ENCODE measurements at regions not wholly inside any gene's neighbourhood (a gene's known extent, or its start where the extent isn't known, plus 50 kb on each side); places are given as distances from the start of the nearest gene placed in this dataset.

DNA sequence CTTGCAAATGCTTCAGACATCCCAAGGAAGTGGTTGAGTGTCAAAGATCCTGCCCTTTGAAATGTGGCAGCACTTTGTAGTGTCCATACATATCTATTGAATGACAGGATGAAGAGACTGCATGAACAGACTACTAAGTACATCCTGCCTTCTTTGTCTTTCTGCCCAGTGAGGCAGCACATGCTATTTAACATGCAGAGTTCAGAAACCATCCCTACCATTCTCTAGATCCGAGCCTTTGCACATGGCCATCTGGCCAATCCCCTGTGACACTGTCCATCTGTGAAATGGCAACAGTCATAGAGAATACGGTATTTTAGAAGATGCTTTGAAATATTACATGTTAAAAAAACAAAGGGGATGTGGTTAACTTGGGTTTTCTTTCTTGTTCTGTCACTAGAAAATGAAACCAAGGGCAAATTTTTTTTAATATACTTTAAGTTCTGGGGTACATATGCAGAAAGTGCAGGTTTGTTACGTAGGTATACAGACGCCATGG, 519.6 kb downstream of the NTRK3 start:
- peak in 1 of 2 donors; percentile 50 for DNase-seq (ENCODE audit: low read depth in 2 of 2)
- Histone ChIP-seq H3K4me2 (ENCODE audit: extremely low read depth, insufficient read depth, low read length) (no peak overlapping the region), H3K4me3 (replicated peaks in 1 of 4; ENCODE audit: control extremely low read depth in 1 of 4, insufficient read depth in 1 of 4, low read depth in 3 of 4, low read length in 4 of 4) (no peak overlapping the region), H3K4me1 (ENCODE audit: control insufficient read depth, extremely low read depth, insufficient read depth, low read length) (no peaks in the 10 kb centered on the region), H3K79me2 (ENCODE audit: control insufficient read depth, insufficient read depth, low read length) (no peaks in the 10 kb centered on the region), H4K20me1 (ENCODE audit: control insufficient read depth, extremely low read depth, insufficient read depth, low read length) (no peaks in the 10 kb centered on the region), H3K36me3 (ENCODE audit: control insufficient read depth, insufficient read depth, low read length) (no peaks in the 10 kb centered on the region), H2AFZ (ENCODE audit: low read length) (no peak overlapping the region), H3K27ac (ENCODE audit: insufficient read depth, low read length) (no peak overlapping the region), H3K9me3 (ENCODE audit: control insufficient read depth, insufficient read depth, low read depth, low read length) (no peaks in the 10 kb centered on the region), H3K27me3 (ENCODE audit: control insufficient read depth, insufficient read depth, low read length) (no peaks in the 10 kb centered on the region), H3K9ac (ENCODE audit: insufficient read depth, low read length) (no peak overlapping the region)
- no peak for TF ChIP-seq EZH2 (IDR thresholded peaks at IDR 0.05; ENCODE audit: low read length, missing control alignments)
- TF ChIP-seq, protein P1, sequence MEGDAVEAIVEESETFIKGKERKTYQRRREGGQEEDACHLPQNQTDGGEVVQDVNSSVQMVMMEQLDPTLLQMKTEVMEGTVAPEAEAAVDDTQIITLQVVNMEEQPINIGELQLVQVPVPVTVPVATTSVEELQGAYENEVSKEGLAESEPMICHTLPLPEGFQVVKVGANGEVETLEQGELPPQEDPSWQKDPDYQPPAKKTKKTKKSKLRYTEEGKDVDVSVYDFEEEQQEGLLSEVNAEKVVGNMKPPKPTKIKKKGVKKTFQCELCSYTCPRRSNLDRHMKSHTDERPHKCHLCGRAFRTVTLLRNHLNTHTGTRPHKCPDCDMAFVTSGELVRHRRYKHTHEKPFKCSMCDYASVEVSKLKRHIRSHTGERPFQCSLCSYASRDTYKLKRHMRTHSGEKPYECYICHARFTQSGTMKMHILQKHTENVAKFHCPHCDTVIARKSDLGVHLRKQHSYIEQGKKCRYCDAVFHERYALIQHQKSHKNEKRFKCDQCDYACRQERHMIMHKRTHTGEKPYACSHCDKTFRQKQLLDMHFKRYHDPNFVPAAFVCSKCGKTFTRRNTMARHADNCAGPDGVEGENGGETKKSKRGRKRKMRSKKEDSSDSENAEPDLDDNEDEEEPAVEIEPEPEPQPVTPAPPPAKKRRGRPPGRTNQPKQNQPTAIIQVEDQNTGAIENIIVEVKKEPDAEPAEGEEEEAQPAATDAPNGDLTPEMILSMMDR (conservative IDR thresholded peaks at IDR 0.05 in 1 of 2, IDR thresholded peaks at IDR 0.05 in 1 of 2; ENCODE audit: low read depth in 1 of 2, low read length in 2 of 2): no peak

DNA sequence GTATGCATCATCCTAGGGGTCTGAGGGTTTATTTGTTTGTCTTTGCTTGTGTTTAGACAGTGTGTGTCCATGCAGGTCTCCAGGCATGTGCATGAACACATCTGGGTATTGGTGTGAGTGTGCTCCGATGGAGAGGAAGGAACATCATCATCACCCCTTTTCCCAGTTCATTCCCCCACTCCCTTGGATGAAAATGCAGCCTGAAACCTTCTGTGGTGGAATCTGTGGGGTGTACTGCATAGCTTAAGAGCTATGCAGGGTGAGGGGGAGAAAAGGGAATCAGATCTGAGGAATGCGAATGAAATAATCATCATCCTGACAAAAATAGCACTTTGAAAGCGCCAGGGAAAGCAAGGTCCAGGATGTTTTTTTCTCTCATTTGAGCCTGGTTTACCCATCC, 520.1 kb downstream of the NTRK3 start:
- no peaks in the 10 kb centered on the region for H3K36me3 ChIP-seq (ENCODE audit: control insufficient read depth, insufficient read depth, low read length)
- no peaks in the 10 kb centered on the region for H3K9me3 ChIP-seq (ENCODE audit: control insufficient read depth, insufficient read depth, low read depth, low read length)
- H3K9ac ChIP-seq (ENCODE audit: insufficient read depth, low read length): no peak overlapping the region
- H2AFZ ChIP-seq (ENCODE audit: low read length): no peak overlapping the region
- H3K4me2 ChIP-seq (ENCODE audit: extremely low read depth, insufficient read depth, low read length): no peak overlapping the region
- no peak overlapping the region for H3K27ac ChIP-seq (ENCODE audit: insufficient read depth, low read length)
- no peaks in the 10 kb centered on the region for H3K79me2 ChIP-seq (ENCODE audit: control insufficient read depth, insufficient read depth, low read length)
- no peaks in the 10 kb centered on the region for H3K4me1 ChIP-seq (ENCODE audit: control insufficient read depth, extremely low read depth, insufficient read depth, low read length)
- no peak for TF ChIP-seq EZH2 (IDR thresholded peaks at IDR 0.05; ENCODE audit: low read length, missing control alignments)
- TF ChIP-seq, protein P1 (conservative IDR thresholded peaks at IDR 0.05 in 1 of 2, IDR thresholded peaks at IDR 0.05 in 1 of 2; ENCODE audit: low read depth in 1 of 2, low read length in 2 of 2): no peak
- no peaks in the 10 kb centered on the region for H4K20me1 ChIP-seq (ENCODE audit: control insufficient read depth, extremely low read depth, insufficient read depth, low read length)
- no peaks in the 10 kb centered on the region for H3K27me3 ChIP-seq (ENCODE audit: control insufficient read depth, insufficient read depth, low read length)
- no peak overlapping the region for H3K4me3 ChIP-seq (replicated peaks in 1 of 4; ENCODE audit: control extremely low read depth in 1 of 4, insufficient read depth in 1 of 4, low read depth in 3 of 4, low read length in 4 of 4)
- peak in 1 of 2 donors; percentile 90 for DNase-seq (ENCODE audit: low read depth in 2 of 2)

DNA sequence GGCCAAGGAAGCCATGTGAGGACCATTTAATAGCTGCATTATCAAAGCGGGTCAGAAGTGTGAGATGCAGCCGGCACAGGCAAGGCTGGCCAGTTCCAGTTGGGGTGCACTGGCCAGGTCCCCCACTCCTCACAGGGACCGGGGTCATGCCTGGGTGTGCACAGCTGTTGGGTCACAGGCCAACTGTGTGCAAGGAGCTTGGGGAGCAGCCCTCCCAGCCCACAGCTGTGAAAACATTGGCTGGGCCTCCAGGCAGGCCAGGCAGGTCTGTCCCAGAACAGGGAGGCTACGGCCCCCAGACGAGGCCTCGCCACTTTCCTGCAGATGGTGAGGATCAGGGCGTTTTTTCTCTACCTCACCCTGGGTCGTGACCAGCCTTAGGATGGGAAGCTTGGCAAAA, 521.0 kb downstream of the NTRK3 start:
- Histone ChIP-seq H3K9me3 (ENCODE audit: control insufficient read depth, insufficient read depth, low read depth, low read length) (no peaks in the 10 kb centered on the region), H3K79me2 (ENCODE audit: control insufficient read depth, insufficient read depth, low read length) (no peaks in the 10 kb centered on the region), H3K4me1 (ENCODE audit: control insufficient read depth, extremely low read depth, insufficient read depth, low read length) (no peaks in the 10 kb centered on the region), H3K36me3 (ENCODE audit: control insufficient read depth, insufficient read depth, low read length) (no peaks in the 10 kb centered on the region), H3K4me3 (replicated peaks in 1 of 4; ENCODE audit: control extremely low read depth in 1 of 4, insufficient read depth in 1 of 4, low read depth in 3 of 4, low read length in 4 of 4) (no peak overlapping the region), H3K27ac (ENCODE audit: insufficient read depth, low read length) (no peak overlapping the region), H3K4me2 (ENCODE audit: extremely low read depth, insufficient read depth, low read length) (no peak overlapping the region), H3K27me3 (ENCODE audit: control insufficient read depth, insufficient read depth, low read length) (no peaks in the 10 kb centered on the region), H3K9ac (ENCODE audit: insufficient read depth, low read length) (no peak overlapping the region), H2AFZ (ENCODE audit: low read length) (no peak overlapping the region), H4K20me1 (ENCODE audit: control insufficient read depth, extremely low read depth, insufficient read depth, low read length) (no peaks in the 10 kb centered on the region)
- TF ChIP-seq EZH2 (IDR thresholded peaks at IDR 0.05; ENCODE audit: low read length, missing control alignments): no peak
- TF ChIP-seq, protein P1 (conservative IDR thresholded peaks at IDR 0.05 in 1 of 2, IDR thresholded peaks at IDR 0.05 in 1 of 2; ENCODE audit: low read depth in 1 of 2, low read length in 2 of 2): no peak
- no peak for DNase-seq (ENCODE audit: low read depth in 2 of 2)
